ENCODE measurements at regions not wholly inside any gene's neighbourhood (a gene's known extent, or its start where the extent isn't known, plus 50 kb on each side); places are given as distances from the start of the nearest gene placed in this dataset.

DNA sequence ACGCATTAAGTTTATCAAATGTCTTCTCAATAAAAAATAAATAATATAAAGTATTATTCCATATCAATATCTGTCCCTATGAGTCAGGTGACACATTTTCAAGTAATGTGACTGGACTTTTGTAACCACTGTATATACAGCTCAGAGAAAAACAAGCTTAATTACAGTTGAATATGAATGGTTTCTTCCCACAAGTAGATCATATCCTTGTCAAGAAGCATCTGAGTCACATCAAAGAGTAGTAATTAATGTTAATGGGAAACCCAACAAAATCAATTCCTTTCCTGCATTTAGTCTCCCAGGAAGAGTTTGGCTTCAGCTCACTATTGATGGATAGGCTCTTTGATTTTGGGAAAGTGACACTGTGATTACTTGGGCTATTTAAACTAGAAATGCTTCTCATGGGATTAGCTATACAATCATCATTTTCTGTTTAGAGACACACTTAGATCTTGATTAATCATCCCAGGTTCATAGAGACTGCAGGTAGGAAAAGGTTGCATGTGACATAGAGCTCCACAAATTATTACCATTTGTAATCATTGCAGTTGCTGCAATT, 292.9 kb downstream of the GABRG2 start:
- Histone ChIP-seq H3K56ac (ENCODE audit: insufficient read length, low read depth, low read length) (no peak overlapping the region), H4K5ac (ENCODE audit: insufficient read length, low read depth, low read length) (no peak overlapping the region), H4K8ac (replicated peaks; ENCODE audit: insufficient read length, low read depth, low read length) (no peak overlapping the region), H3K79me2 (ENCODE audit: insufficient read depth, low read length) (no peaks in the 10 kb centered on the region), H4K20me1 (ENCODE audit: control insufficient read depth, insufficient read depth, insufficient read length) (no peaks in the 10 kb centered on the region), H3K4me1 (ENCODE audit: insufficient read depth, low read length) (no peaks in the 10 kb centered on the region), H3K14ac (ENCODE audit: insufficient read depth, low read length) (no peak overlapping the region), H2AFZ (ENCODE audit: low read length) (no peak overlapping the region), H3K23me2 (ENCODE audit: insufficient read length, low read depth, low read length, poor library complexity, severe bottlenecking) (no peaks in the 10 kb centered on the region), H3K79me1 (ENCODE audit: insufficient read depth, low read depth, low read length, poor library complexity, severe bottlenecking) (no peaks in the 10 kb centered on the region), H2BK5ac (ENCODE audit: insufficient read length, low read length) (no peak overlapping the region), H2BK12ac (ENCODE audit: insufficient read length, low read depth, low read length) (no peak overlapping the region), H3K18ac (ENCODE audit: insufficient read length, low read depth, low read length) (no peak overlapping the region), H3K4me2 (ENCODE audit: insufficient read depth, insufficient read length, low read length) (no peak overlapping the region), H3K27me3 (ENCODE audit: insufficient read depth, low read length) (no peaks in the 10 kb centered on the region), H3K9ac (ENCODE audit: extremely low read depth, insufficient read length, low read length) (no peak overlapping the region), H3K23ac (ENCODE audit: insufficient read length, low read depth, low read length) (no peak overlapping the region), H3T11ph (ENCODE audit: low read length) (no peak overlapping the region), H2BK120ac (ENCODE audit: low read depth, low read length, poor library complexity, severe bottlenecking) (no peak overlapping the region), H3K9me3 (ENCODE audit: control insufficient read depth, low read depth, low read length) (no peaks in the 10 kb centered on the region), H2BK15ac (ENCODE audit: low read depth, low read length) (no peak overlapping the region), H3K4ac (ENCODE audit: low read depth, low read length) (no peak overlapping the region), H4K91ac (ENCODE audit: insufficient read length, low read depth, low read length) (no peak overlapping the region), H2AK5ac (ENCODE audit: insufficient read length, low read length) (no peak overlapping the region), H3K27ac (ENCODE audit: insufficient read length, low read depth, low read length) (no peak overlapping the region), H2BK20ac (ENCODE audit: low read depth, low read length, poor library complexity, severe bottlenecking) (no peak overlapping the region)
- peaks cover 10 to 13% of the 10 kb centered on the region in 2 experiments; a peak in 4 of 5 replicates for H3K9me3 Mint-ChIP-seq
- no peak for TF ChIP-seq CTCF (conservative IDR thresholded peaks at IDR 0.05)
- H3K4me1 Mint-ChIP-seq, result no peaks in the 10 kb centered on the region
- no CpG with 5 or more reads among the region's 1 CpG for WGBS (ENCODE audit: extremely low coverage, insufficient read length, low lambda C conversion rate)
- H3K4me3 Mint-ChIP-seq, result no peak overlapping the region
- H3K36me3 Mint-ChIP-seq (ENCODE audit: insufficient read depth in 1 of 3, low read depth in 3 of 3), result peaks cover 0 to 11% (median 2%) of the 10 kb centered on the region in 3 experiments; a peak in 5 of 7 replicates
- H3K27ac Mint-ChIP-seq, result no peak overlapping the region
- H3K27me3 Mint-ChIP-seq (ENCODE audit: low read depth), result no peaks in the 10 kb centered on the region
- no peak for DNase-seq
